ENCODE measurements at regions not wholly inside any gene's neighbourhood (a gene's known extent, or its start where the extent isn't known, plus 50 kb on each side); places are given as distances from the start of the nearest gene placed in this dataset.

DNA sequence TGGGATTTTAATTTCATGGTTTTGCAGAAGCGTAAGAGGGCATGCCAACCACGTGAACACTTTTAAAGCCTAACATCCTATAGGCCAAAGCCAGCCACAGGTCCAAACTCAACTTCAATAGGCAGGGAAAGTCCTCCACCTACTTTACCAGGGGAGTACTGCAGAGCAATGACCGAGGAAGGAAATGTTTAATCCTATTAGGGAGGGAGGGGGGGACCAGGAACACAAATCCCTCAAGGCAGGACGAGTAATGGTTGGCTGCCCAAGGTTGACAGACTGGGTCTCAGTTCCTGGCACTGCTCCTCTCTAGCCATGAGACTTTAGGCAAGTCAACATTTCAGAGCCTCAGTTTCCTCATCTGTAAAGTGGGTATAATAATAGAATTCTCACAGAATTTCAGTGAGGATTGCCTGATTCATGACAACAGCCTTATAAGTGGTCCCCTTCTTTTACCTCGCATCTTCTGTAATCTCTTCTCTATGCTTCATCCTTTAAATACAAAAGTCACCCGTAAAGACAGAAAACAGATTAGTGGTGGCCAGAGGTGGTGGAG, 315.8 kb downstream of the HAPSTR1 start:
- TF ChIP-seq, protein P1, sequence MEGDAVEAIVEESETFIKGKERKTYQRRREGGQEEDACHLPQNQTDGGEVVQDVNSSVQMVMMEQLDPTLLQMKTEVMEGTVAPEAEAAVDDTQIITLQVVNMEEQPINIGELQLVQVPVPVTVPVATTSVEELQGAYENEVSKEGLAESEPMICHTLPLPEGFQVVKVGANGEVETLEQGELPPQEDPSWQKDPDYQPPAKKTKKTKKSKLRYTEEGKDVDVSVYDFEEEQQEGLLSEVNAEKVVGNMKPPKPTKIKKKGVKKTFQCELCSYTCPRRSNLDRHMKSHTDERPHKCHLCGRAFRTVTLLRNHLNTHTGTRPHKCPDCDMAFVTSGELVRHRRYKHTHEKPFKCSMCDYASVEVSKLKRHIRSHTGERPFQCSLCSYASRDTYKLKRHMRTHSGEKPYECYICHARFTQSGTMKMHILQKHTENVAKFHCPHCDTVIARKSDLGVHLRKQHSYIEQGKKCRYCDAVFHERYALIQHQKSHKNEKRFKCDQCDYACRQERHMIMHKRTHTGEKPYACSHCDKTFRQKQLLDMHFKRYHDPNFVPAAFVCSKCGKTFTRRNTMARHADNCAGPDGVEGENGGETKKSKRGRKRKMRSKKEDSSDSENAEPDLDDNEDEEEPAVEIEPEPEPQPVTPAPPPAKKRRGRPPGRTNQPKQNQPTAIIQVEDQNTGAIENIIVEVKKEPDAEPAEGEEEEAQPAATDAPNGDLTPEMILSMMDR (conservative IDR thresholded peaks at IDR 0.05), result no peak
- TF ChIP-seq ZFX (IDR thresholded peaks at IDR 0.05), result no peak

All from C4-2B (cell line).